Body of pancreas (tissue), 4 donors: ENCODE measurements at regions not wholly inside any gene's neighbourhood (a gene's known extent, or its start where the extent isn't known, plus 50 kb on each side); places are given as distances from the start of the nearest gene placed in this dataset.

Experiments
- POLR2A ChIP-seq, 3 donors: fragments of 450-650 bp; IDR thresholded peaks; one replicate each; pipeline ENCODE4 v1.6.1; 2016; ENCODE audit warnings: antibody characterized with exemption in 3 of 3, mild to moderate bottlenecking in 2 of 3
- TF ChIP-seq, protein P1 (sequence below), 7 experiments: fragments of 450-650 bp in 4 of 7; fragments of 200-600 bp in 3 of 7; sonication (generic) in 3 of 7; IDR thresholded peaks; one replicate each; pipeline ENCODE4 v1.5.1; 2016 to 2019; ENCODE audit warnings: antibody characterized with exemption in 7 of 7

- TF ChIP-seq, protein P1, sequence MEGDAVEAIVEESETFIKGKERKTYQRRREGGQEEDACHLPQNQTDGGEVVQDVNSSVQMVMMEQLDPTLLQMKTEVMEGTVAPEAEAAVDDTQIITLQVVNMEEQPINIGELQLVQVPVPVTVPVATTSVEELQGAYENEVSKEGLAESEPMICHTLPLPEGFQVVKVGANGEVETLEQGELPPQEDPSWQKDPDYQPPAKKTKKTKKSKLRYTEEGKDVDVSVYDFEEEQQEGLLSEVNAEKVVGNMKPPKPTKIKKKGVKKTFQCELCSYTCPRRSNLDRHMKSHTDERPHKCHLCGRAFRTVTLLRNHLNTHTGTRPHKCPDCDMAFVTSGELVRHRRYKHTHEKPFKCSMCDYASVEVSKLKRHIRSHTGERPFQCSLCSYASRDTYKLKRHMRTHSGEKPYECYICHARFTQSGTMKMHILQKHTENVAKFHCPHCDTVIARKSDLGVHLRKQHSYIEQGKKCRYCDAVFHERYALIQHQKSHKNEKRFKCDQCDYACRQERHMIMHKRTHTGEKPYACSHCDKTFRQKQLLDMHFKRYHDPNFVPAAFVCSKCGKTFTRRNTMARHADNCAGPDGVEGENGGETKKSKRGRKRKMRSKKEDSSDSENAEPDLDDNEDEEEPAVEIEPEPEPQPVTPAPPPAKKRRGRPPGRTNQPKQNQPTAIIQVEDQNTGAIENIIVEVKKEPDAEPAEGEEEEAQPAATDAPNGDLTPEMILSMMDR (IDR thresholded peaks at IDR 0.05): no peak
- no peak for TF ChIP-seq POLR2A (IDR thresholded peaks at IDR 0.05)
Measured at GRCh38 chr11:33978376-33978775, 73.2 kb upstream of the CAPRIN1 start.
